Colonic mucosa (tissue), 4 donors: ENCODE measurements at regions not wholly inside any gene's neighbourhood (a gene's known extent, or its start where the extent isn't known, plus 50 kb on each side); places are given as distances from the start of the nearest gene placed in this dataset.

Experiments used
- DNase-seq: peaks from one replicate; pipeline ENCODE4 v3.0.0-alpha.2; 2020
- H3K27ac ChIP-seq: fragments of 200-600 bp; one replicate; pipeline ENCODE4 v1.8.0; 2021
- H3K27me3 ChIP-seq: fragments of 200-600 bp; one replicate; pipeline ENCODE4 v1.8.0; 2021
- H3K36me3 ChIP-seq: fragments of 200-600 bp; one replicate; pipeline ENCODE4 v1.8.0; 2021
- H3K4me1 ChIP-seq: fragments of 200-600 bp; one replicate; pipeline ENCODE4 v1.8.0; 2021; ENCODE audit warnings: mild to moderate bottlenecking
- H3K4me3 ChIP-seq: fragments of 200-600 bp; one replicate; pipeline ENCODE4 v1.8.0; 2021
- H3K9ac ChIP-seq, 2 donors: one replicate each; pipeline ENCODE4 v1.7.0; 2013; ENCODE audit warnings: control low read depth in 2 of 2, low read depth in 2 of 2, low read length in 2 of 2
- H3K9me3 ChIP-seq: fragments of 200-600 bp; one replicate; pipeline ENCODE4 v1.8.0; 2021
- CTCF ChIP-seq: fragments of 200-600 bp; IDR thresholded peaks from one replicate; pipeline ENCODE4 v1.8.0; 2022; ENCODE audit warnings: antibody characterized with exemption, mild to moderate bottlenecking
- intact Hi-C: fragments of 100-400 bp; cut with DNase I; formaldehyde crosslinking; loops from one replicate; pipeline ENCODE4 v1.14.1; 2022
- donor health status: healthy.
- donor health status: DM: no; HTN: no; CAD: no.
- donor health status: DM: no; HTN: no; CAD: no.

- no peak for TF ChIP-seq CTCF
- no peak overlapping the region for H3K27ac ChIP-seq
- H3K36me3 ChIP-seq, result no peaks in the 10 kb centered on the region
- H3K4me3 ChIP-seq, result no peak overlapping the region
- no peak overlapping the region for H3K9ac ChIP-seq
- intact Hi-C loops, result no loop called here
- no peaks in the 10 kb centered on the region for H3K4me1 ChIP-seq
- no peak for DNase-seq
- H3K9me3 ChIP-seq, result no peaks in the 10 kb centered on the region
- H3K27me3 ChIP-seq, result no peaks in the 10 kb centered on the region
These were observed 448.9 kb upstream of the DPH6 start for GRCh38 chr15:35994876-35995275.

- H3K4me3 ChIP-seq, result no peak overlapping the region
- no peaks in the 10 kb centered on the region for H3K36me3 ChIP-seq
- no peaks in the 10 kb centered on the region for H3K27me3 ChIP-seq
- no peaks in the 10 kb centered on the region for H3K4me1 ChIP-seq
- TF ChIP-seq CTCF, result no peak
- intact Hi-C loops, result no loop called here
- no peak for DNase-seq
- no peaks in the 10 kb centered on the region for H3K9me3 ChIP-seq
- H3K9ac ChIP-seq, result no peak overlapping the region
- no peak overlapping the region for H3K27ac ChIP-seq
These were observed 453.0 kb upstream of the DPH6 start for GRCh38 chr15:35998663-35999602.

- H3K9ac ChIP-seq, result no peak overlapping the region
- H3K27ac ChIP-seq, result no peak overlapping the region
- no peaks in the 10 kb centered on the region for H3K4me1 ChIP-seq
- no peaks in the 10 kb centered on the region for H3K9me3 ChIP-seq
- no peak for DNase-seq
- H3K27me3 ChIP-seq, result no peaks in the 10 kb centered on the region
- no peaks in the 10 kb centered on the region for H3K36me3 ChIP-seq
- intact Hi-C loops, result no loop called here
- no peak for TF ChIP-seq CTCF
- H3K4me3 ChIP-seq, result no peak overlapping the region
These were observed 459.0 kb upstream of the DPH6 start for GRCh38 chr15:36004891-36005490.

GRCh38 chr15:36005542-36005941 is 459.6 kb upstream of the DPH6 start:
- H3K4me3 ChIP-seq, result no peak overlapping the region
- no peaks in the 10 kb centered on the region for H3K9me3 ChIP-seq
- no peaks in the 10 kb centered on the region for H3K36me3 ChIP-seq
- DNase-seq, result no peak
- H3K27me3 ChIP-seq, result no peaks in the 10 kb centered on the region
- TF ChIP-seq CTCF, result no peak
- H3K9ac ChIP-seq, result no peak overlapping the region
- intact Hi-C loops, result no loop called here
- H3K27ac ChIP-seq, result no peak overlapping the region
- no peaks in the 10 kb centered on the region for H3K4me1 ChIP-seq

GRCh38 chr15:36007699-36008098 is 461.7 kb upstream of the DPH6 start:
- H3K36me3 ChIP-seq, result no peaks in the 10 kb centered on the region
- no peak for DNase-seq
- no peak overlapping the region for H3K9ac ChIP-seq
- intact Hi-C loops, result no loop called here
- no peaks in the 10 kb centered on the region for H3K4me1 ChIP-seq
- no peaks in the 10 kb centered on the region for H3K9me3 ChIP-seq
- no peak overlapping the region for H3K4me3 ChIP-seq
- no peak overlapping the region for H3K27ac ChIP-seq
- no peak for TF ChIP-seq CTCF
- H3K27me3 ChIP-seq, result no peaks in the 10 kb centered on the region
